SK-N-MC (cell line): ENCODE measurements at regions not wholly inside any gene's neighbourhood (a gene's known extent, or its start where the extent isn't known, plus 50 kb on each side); places are given as distances from the start of the nearest gene placed in this dataset.
"Not testable (repeated sequence)": the region's sequence is repeated elsewhere in the genome, so short reads cannot be mapped to it uniquely, and the experiment has no call there.

Experiments
- EZH2 ChIP-seq: fragments of 200-600 bp; sonication (generic); IDR thresholded peaks from one replicate; pipeline ENCODE4 v1.6.1; 2017; ENCODE audit warnings: antibody characterized with exemption
- POLR2AphosphoS5 ChIP-seq: IDR thresholded peaks from 2 replicates; pipeline ENCODE4 v1.6.1; 2012; ENCODE audit warnings: mild to moderate bottlenecking, low read depth, low read length, borderline replicate concordance

- TF ChIP-seq EZH2, POLR2AphosphoS5: not testable (repeated sequence)
Measured at GRCh38 chr15:30719363-30719762, 93.4 kb downstream of the ARHGAP11B start.
